Hindlimb muscle (tissue), 1 donor: ENCODE measurements at regions not wholly inside any gene's neighbourhood (a gene's known extent, or its start where the extent isn't known, plus 50 kb on each side); places are given as distances from the start of the nearest gene placed in this dataset.
"Not testable (repeated sequence)": the region's sequence is repeated elsewhere in the genome, so short reads cannot be mapped to it uniquely, and the experiment has no call there.

Experiments
- DNase-seq: peaks from one replicate; pipeline ENCODE4 v3.0.0-alpha.2; 2013

GRCh38 chr18:64840911-64841701, 692.2 kb upstream of the LINC00305 start:
- no peak for DNase-seq

- DNase-seq = no peak
These were observed 661.5 kb upstream of the LINC00305 start for GRCh38 chr18:64810354-64810753.

- DNase-seq = no peak
These were observed 660.9 kb upstream of the LINC00305 start for GRCh38 chr18:64809801-64810200.

- DNase-seq = no peak
These were observed 658.7 kb upstream of the LINC00305 start for GRCh38 chr18:64807560-64807959.

GRCh38 chr18:64806691-64807090, 657.8 kb upstream of the LINC00305 start:
- no peak for DNase-seq

- no peak for DNase-seq
These were observed 657.3 kb upstream of the LINC00305 start for GRCh38 chr18:64806232-64806631.

GRCh38 chr18:64803471-64803870, 654.6 kb upstream of the LINC00305 start:
- no peak for DNase-seq

- no peak for DNase-seq
These were observed 651.3 kb upstream of the LINC00305 start for GRCh38 chr18:64800151-64800550.

- DNase-seq = no peak
These were observed 650.5 kb upstream of the LINC00305 start for GRCh38 chr18:64799376-64799775.

- no peak for DNase-seq
These were observed 642.3 kb upstream of the LINC00305 start for GRCh38 chr18:64791236-64791635.

- no peak for DNase-seq
These were observed 636.8 kb upstream of the LINC00305 start for GRCh38 chr18:64785686-64786085.

GRCh38 chr18:64777556-64777955, 628.7 kb upstream of the LINC00305 start:
- no peak for DNase-seq

GRCh38 chr18:64765908-64766307, 617.0 kb upstream of the LINC00305 start:
- DNase-seq = no peak

GRCh38 chr18:64752707-64753106, 603.8 kb upstream of the LINC00305 start:
- DNase-seq = no peak

- DNase-seq = no peak
These were observed 601.0 kb upstream of the LINC00305 start for GRCh38 chr18:64749884-64750283.

GRCh38 chr18:64747803-64748202, 598.9 kb upstream of the LINC00305 start:
- DNase-seq = no peak

GRCh38 chr18:64742898-64743297, 594.0 kb upstream of the LINC00305 start:
- DNase-seq = no peak

GRCh38 chr18:64734063-64734462, 585.2 kb upstream of the LINC00305 start:
- DNase-seq = no peak

GRCh38 chr18:64725657-64726056, 576.8 kb upstream of the LINC00305 start:
- not testable (repeated sequence) for DNase-seq

GRCh38 chr18:64720781-64721464, 572.0 kb upstream of the LINC00305 start:
- no peak for DNase-seq

- DNase-seq = no peak
These were observed 569.9 kb upstream of the LINC00305 start for GRCh38 chr18:64718808-64719207.

GRCh38 chr18:64717026-64717425, 568.1 kb upstream of the LINC00305 start:
- DNase-seq = no peak

- DNase-seq = no peak
These were observed 565.2 kb upstream of the LINC00305 start for GRCh38 chr18:64714086-64714485.

- no peak for DNase-seq
These were observed 564.4 kb upstream of the LINC00305 start for GRCh38 chr18:64713284-64713683.
